Activated CD8-positive, alpha-beta T cell treated with anti-CD3 and anti-CD28 coated beads for 36 hours (primary cell): ENCODE measurements at regions not wholly inside any gene's neighbourhood (a gene's known extent, or its start where the extent isn't known, plus 50 kb on each side); places are given as distances from the start of the nearest gene placed in this dataset.

Experiments
- ATAC-seq: fragments of 200-7000 bp; cut with Tn5 transposase; one replicate; pipeline ENCODE4 v1.10.0; 2021; ENCODE audit warnings: mild to moderate bottlenecking, moderate library complexity
- CTCF ChIA-PET: fragments of 350-600 bp; sonication (Branson Sonifier 250); formaldehyde crosslinking; loops from one replicate; lab custom pipeline; 2021; ENCODE audit warnings: antibody characterized with exemption; lab: Charles Lee
- POLR2A ChIA-PET: fragments of 350-600 bp; sonication (Branson Sonifier 250); formaldehyde crosslinking; loops from one replicate; lab custom pipeline; 2021; ENCODE audit warnings: antibody characterized with exemption; lab: Charles Lee
- DNase-seq: peaks from one replicate; pipeline ENCODE4 v3.0.0-alpha.2; 2020
- H3K27ac Mint-ChIP-seq: one replicate; pipeline ENCODE4 v1.8.0; 2021; ENCODE audit warnings: mild to moderate bottlenecking, mixed read lengths
- H3K27me3 Mint-ChIP-seq: one replicate; pipeline ENCODE4 v1.8.0; 2021; ENCODE audit warnings: mixed read lengths
- H3K36me3 Mint-ChIP-seq: one replicate; pipeline ENCODE4 v1.8.0; 2021; ENCODE audit warnings: low read depth, mixed read lengths
- H3K4me1 Mint-ChIP-seq: one replicate; pipeline ENCODE4 v1.8.0; 2021; ENCODE audit warnings: low read depth, mixed read lengths
- H3K4me3 Mint-ChIP-seq: one replicate; pipeline ENCODE4 v1.8.0; 2021; ENCODE audit warnings: mild to moderate bottlenecking, moderate library complexity, mixed read lengths
- H3K9me3 Mint-ChIP-seq: one replicate; pipeline ENCODE4 v1.8.0; 2021; ENCODE audit warnings: mixed read lengths
- CTCF ChIP-seq: fragments of 200-600 bp; IDR thresholded peaks from one replicate; pipeline ENCODE4 v1.8.0; 2022; ENCODE audit warnings: antibody characterized with exemption, mild to moderate bottlenecking
- intact Hi-C: fragments of 100-400 bp; cut with micrococcal nuclease; formaldehyde crosslinking; loops from one replicate; pipeline ENCODE4 v1.10.0; 2022

DNA sequence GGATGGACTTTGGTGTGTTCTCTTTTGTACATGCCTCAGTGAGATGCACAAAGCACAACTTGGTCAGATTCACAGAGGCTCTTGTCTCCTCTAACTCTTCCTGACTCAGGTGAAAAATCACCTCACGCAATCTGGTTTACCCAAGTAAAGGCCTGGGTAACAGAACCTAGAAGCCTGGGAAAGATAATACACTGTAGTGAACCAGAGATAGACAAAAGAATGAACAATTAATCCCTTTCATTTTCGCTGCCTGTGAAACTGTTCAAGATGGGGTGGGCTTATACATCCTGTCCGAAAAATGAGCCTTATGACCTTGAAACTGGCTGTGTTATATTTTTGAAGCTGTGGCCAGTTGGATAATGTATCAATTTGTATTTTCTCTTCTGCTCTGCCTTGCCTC is 678.9 kb upstream of the TEX47 start:
- no peaks in the 10 kb centered on the region for H3K4me1 Mint-ChIP-seq
- ChIA-PET POLR2A (no interaction called here), CTCF (no interaction called here)
- peaks cover 7% of the 10 kb centered on the region for H3K9me3 Mint-ChIP-seq
- no peak for ATAC-seq
- DNase-seq = no peak
- H3K36me3 Mint-ChIP-seq = no peaks in the 10 kb centered on the region
- H3K27me3 Mint-ChIP-seq = no peaks in the 10 kb centered on the region
- H3K27ac Mint-ChIP-seq = no peak overlapping the region
- intact Hi-C loops = no loop called here
- no peak for TF ChIP-seq CTCF
- H3K4me3 Mint-ChIP-seq = no peak overlapping the region

GRCh38 chr7:89477991-89478390 is 676.3 kb upstream of the STEAP1 start:
- Mint-ChIP-seq H3K4me3 (no peak overlapping the region), H3K9me3 (no peaks in the 10 kb centered on the region), H3K27ac (no peak overlapping the region), H3K27me3 (no peaks in the 10 kb centered on the region), H3K4me1 (no peaks in the 10 kb centered on the region), H3K36me3 (no peaks in the 10 kb centered on the region)
- TF ChIP-seq CTCF = no peak
- ChIA-PET POLR2A (no interaction called here), CTCF (no interaction called here)
- intact Hi-C loops = no loop called here
- DNase-seq (no peak), ATAC-seq (no peak)

DNA sequence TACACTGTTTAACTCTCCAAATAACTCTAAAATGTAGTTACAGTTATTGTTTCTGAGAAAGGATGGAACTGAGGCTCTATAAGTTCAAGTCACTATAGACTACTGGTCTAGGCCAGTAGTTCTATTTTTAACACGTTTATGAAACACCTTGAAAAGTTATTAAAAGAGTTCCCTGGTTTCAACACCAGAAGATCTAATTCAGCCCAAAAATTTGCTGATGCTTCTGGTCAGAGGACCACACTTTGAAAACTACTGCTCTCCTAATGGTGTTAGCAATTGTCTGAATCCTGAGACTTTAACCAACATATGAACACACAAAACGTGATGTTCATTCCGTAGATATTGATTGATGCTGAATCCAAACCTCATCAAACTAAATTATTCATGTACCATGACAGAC is 658.6 kb upstream of the STEAP1 start:
- TF ChIP-seq CTCF = no peak
- no peak overlapping the region for H3K27ac Mint-ChIP-seq
- ATAC-seq (no peak), DNase-seq (no peak)
- no peaks in the 10 kb centered on the region for H3K27me3 Mint-ChIP-seq
- no peaks in the 10 kb centered on the region for H3K4me1 Mint-ChIP-seq
- ChIA-PET CTCF (interaction anchor here (1.4 kb wide), 1 partner anchor 127 kb away, joined by 4 read pairs; no protein-coding TSS in a partner anchor), POLR2A (no interaction called here)
- intact Hi-C loops = no loop called here
- H3K9me3 Mint-ChIP-seq = no peaks in the 10 kb centered on the region
- H3K4me3 Mint-ChIP-seq = no peak overlapping the region
- H3K36me3 Mint-ChIP-seq = no peaks in the 10 kb centered on the region

- H3K4me1 Mint-ChIP-seq = no peaks in the 10 kb centered on the region
- H3K36me3 Mint-ChIP-seq = no peaks in the 10 kb centered on the region
- no peak for ATAC-seq
- intact Hi-C loops = no loop called here
- no peak overlapping the region for H3K27ac Mint-ChIP-seq
- ChIA-PET POLR2A (no interaction called here), CTCF (no interaction called here)
- peaks cover 2% of the 10 kb centered on the region for H3K9me3 Mint-ChIP-seq
- no peak for TF ChIP-seq CTCF
- no peaks in the 10 kb centered on the region for H3K27me3 Mint-ChIP-seq
- H3K4me3 Mint-ChIP-seq = no peak overlapping the region
- no peak for DNase-seq
Observed at GRCh38 chr7:89500084-89500483, 654.2 kb upstream of the STEAP1 start.

GRCh38 chr7:89503281-89503680 is 651.0 kb upstream of the STEAP1 start:
- no peaks in the 10 kb centered on the region for H3K36me3 Mint-ChIP-seq
- no peaks in the 10 kb centered on the region for H3K27me3 Mint-ChIP-seq
- ATAC-seq (no peak), DNase-seq (no peak)
- ChIA-PET CTCF (no interaction called here), POLR2A (no interaction called here)
- no peak overlapping the region for H3K4me3 Mint-ChIP-seq
- no peak overlapping the region for H3K27ac Mint-ChIP-seq
- intact Hi-C loops = no loop called here
- TF ChIP-seq CTCF = no peak
- peaks cover 2% of the 10 kb centered on the region for H3K9me3 Mint-ChIP-seq
- H3K4me1 Mint-ChIP-seq = no peaks in the 10 kb centered on the region
